GM12874 (cell line): ENCODE measurements at regions not wholly inside any gene's neighbourhood (a gene's known extent, or its start where the extent isn't known, plus 50 kb on each side); places are given as distances from the start of the nearest gene placed in this dataset.

Source experiments
- CTCF ChIP-seq: IDR thresholded peaks from 2 replicates; pipeline ENCODE4 v1.5.1; 2011; ENCODE audit warnings: low read depth, mild to moderate bottlenecking, control low read depth, low read length, moderate library complexity; ENCODE audit not compliant: insufficient read depth

DNA sequence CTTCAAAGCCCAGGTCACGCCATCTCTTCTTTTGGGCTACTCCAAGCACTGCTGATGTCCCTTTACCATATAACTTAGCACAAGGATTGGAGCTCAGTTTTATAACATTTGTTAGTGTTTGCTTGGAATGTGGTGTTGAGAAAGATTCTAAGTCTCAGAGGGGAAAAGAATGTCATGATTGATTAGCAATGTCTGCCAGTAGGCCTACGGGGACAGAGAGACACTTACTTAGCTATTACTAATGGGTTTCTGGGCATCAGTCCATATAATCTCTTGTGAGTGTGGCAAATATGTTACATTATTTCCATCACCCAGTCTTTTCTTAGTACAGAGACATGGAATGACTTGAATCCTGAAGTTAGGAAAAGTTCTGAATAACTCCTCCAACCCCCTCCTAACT is 75.4 kb upstream of the FSHB start:
- no peak for TF ChIP-seq CTCF

- TF ChIP-seq CTCF = no peak
These were observed 71.3 kb upstream of the FSHB start for GRCh38 chr11:30159546-30159945.

GRCh38 chr11:30165652-30166051 is 65.2 kb upstream of the FSHB start:
- no peak for TF ChIP-seq CTCF

DNA sequence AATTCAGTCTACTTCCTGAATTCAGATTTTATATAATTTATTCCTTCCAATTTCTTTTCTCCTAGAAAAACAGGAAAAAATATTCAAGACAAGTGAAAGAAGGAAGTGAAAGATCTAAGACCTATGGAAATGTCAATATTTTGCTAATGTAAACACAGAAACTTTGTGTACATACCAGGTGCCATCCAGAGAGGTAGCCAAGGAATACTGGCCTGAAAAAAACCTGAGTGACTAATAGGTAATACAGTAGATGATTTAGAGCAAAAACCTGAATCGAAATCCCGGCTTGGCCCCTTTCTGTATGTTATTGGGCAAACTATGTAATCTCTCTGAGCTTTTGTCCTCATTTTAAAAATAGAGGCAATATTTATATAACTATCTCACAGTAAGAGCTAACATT is 59.2 kb upstream of the FSHB start:
- TF ChIP-seq CTCF = no peak

- TF ChIP-seq CTCF = no peak
These were observed 58.7 kb upstream of the FSHB start for GRCh38 chr11:30172158-30172557.

DNA sequence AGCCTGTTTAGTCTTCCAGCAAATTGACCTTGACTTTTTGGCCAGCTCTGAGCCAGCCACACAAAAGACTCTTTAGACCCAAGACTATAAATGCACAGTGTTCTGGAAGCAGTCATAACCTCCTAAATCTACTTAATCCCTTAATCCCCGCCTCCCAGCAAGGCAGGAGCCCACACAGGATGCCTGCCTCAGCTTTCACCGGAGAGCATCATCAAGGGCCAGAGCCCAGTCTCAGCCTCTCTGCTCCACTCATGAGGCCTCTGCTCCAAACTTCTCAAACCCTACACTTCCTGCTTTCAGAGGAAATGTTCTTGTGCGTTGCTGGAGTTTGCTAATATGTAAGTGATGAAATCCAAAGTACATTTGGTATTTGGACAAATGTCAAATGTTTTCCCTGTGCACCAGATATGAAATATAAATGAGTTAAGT is 57.9 kb upstream of the FSHB start:
- TF ChIP-seq CTCF = no peak

DNA sequence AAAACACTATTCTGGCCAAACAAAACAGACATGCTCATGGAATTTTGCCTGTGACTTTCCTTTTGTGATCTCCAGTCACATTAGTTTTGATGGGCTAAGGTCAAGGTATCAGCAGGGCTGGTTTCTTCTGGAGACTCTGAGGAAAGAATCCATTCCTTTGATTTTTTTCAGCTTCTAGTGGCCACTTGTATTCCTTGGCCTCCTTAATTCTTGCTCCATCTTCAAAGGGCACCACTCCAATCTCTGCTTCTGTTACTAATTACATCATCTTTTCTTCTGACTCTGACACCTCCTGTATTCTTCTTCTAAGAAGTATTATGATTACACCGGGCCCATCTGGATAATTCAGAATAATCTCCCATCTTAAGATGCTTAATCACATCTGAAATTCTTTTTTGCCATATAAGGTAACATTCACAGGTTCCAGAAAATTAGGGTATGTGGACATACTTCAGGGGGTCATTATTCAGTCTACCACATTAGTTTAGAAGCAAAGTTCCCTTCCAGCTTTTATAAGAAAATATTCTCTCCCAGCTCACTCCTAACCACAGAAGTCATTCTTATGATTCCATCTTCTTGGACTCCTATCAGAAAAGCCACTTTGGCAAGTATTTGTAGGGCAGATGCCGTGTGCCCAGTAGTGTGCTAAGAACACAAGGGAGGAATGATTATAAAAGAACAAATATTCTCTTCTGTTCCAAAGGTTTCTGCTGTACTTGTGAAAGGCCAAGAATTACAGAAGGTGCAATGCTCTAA is 56.4 kb upstream of the FSHB start:
- TF ChIP-seq CTCF = no peak
